Stimulated activated CD8-positive, alpha-beta memory T cell treated with anti-CD3 and anti-CD28 coated beads, Interleukin-2, amount 100 ng/mL, for 48 hours (primary cell): ENCODE measurements at regions not wholly inside any gene's neighbourhood (a gene's known extent, or its start where the extent isn't known, plus 50 kb on each side); places are given as distances from the start of the nearest gene placed in this dataset.

Experiments used
- DNase-seq, 2 donors: peaks; one replicate each; pipeline ENCODE4 v3.0.0-alpha.2; 2020; ENCODE audit warnings: low read depth in 2 of 2

DNA sequence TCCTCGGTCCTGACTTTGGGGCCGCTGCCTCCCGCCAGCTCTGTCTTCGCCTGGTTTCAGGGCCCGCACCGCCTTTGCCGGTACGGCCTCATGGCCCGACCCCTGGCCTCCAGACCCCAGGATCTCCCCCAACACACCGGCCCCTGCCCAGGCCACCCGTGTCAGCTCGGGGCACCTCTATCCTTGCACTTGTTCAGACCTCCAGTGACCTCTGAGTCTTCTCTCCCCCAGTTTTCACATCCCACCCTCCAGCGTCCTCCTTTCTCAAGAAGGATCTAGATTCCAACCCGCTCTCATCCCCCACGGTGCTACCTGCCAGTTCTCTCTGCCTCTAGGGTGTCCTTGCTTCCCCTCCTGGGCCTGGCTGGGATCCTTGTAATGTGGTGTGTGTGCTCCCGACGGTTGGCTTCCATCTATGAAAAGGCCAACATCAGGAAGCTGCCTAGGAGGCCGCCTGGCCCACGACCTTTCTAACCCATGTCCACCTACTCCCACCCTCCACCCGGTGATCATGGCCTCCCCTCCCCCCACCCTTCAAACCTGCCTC is 61.1 kb downstream of the SPATA31C2 start:
- no peak for DNase-seq

- peak; percentile 9 to 27 for DNase-seq
Measured at GRCh38 chr9:88076286-88077070, 61.8 kb downstream of the SPATA31C2 start.

- no peak for DNase-seq
Measured at GRCh38 chr9:88075966-88076285, 62.3 kb downstream of the SPATA31C2 start.

DNA sequence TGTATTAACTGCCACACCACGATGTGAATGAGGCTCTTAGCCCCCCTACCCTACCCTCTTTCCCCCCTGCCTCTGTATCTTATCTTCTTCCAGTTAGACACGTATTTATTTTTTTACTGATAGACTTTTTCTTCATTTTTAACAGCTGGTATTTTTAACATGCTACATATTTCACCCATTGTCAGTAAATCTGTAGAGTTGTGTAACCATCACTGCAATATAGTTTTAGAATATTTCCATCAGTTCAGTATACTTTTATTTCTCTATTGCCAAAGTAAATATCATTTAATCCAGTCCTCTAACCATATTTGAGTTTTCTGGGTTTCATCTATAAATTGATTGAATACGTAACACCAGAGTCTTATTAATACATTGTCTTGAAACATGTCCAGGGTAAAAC is 62.8 kb downstream of the SPATA31C2 start:
- DNase-seq: no peak

DNA sequence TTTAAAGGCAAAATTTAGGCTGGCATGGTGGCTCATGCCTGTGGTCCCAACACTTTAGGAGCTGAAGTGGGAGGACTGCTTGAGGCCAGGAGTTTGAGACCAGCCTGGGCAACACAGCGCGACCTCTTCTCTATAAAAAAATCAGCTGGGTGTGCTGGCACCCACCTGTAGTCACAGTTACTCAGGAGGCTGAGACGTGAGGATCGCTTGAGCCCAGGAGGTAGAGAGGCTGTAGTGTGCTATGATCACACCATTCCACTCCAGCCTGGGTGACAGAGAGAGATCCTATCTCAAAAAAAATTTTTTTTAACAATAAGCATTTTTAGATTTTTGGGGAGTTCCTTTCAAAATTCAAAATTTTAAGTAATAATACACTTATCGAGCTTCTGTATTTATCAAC is 63.3 kb downstream of the SPATA31C2 start:
- DNase-seq: no peak

- no peak for DNase-seq
Measured at GRCh38 chr9:88072831-88073375, 65.4 kb downstream of the SPATA31C2 start.

GRCh38 chr9:88071331-88071730 is 66.9 kb downstream of the SPATA31C2 start:
- no peak for DNase-seq

GRCh38 chr9:88065619-88066018 is 72.7 kb downstream of the SPATA31C2 start:
- DNase-seq: no peak

- DNase-seq: no peak
Measured at GRCh38 chr9:88064554-88064953, 73.7 kb downstream of the SPATA31C2 start.

- no peak for DNase-seq
Measured at GRCh38 chr9:88060746-88061145, 77.5 kb downstream of the SPATA31C2 start.

DNA sequence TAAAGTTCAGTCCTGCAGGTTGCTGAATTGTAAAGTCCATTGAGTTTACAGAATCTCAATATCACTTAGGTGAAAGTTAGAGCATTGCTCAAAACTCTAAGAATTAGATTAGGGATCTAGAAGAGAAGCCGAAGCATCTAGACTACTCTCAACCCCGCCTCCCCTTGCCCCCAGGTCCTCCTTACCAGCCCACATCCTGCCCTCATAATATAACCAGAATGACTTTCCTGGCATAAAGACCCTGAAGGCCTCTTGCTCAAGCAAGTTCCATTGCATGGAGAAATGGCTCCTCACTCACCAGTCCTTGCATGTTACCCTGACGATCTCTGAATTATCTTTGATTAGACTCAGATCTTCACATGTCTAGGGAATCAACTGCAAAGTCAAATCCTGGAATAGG is 78.8 kb downstream of the SPATA31C2 start:
- DNase-seq: no peak

- DNase-seq: no peak
Measured at GRCh38 chr9:88056876-88057275, 81.4 kb downstream of the SPATA31C2 start.

DNA sequence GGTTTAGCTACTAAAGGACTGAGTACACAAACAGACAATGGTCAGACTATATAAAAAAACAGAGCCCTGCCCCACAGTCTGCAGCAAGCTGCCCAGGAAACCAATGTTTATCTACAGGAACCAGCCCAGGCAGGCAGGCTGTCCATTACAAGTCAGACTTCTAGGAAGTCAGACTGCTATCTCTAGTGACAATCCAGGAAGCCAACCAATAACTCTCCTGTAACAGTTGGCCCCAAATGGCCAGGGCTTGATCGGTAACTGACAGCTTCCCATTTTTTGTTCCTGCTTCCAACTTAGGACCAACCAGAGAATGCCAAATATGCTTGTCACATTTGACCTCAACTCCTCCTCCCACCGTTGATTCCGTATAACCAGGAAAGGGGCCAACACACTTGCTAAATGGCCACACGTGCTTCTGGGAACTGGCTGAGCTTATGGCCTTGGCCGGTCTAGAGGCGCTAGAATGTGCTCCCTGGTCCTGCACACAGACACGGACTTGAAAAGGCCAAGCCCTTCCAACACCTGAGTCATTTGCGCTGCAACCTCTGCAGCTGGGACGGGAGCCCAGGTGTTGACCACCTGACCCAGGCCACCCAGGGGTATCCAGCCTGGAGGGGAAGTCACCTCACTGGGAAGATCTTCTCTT is 79.6 kb upstream of the CDK20 start:
- no peak for DNase-seq

DNA sequence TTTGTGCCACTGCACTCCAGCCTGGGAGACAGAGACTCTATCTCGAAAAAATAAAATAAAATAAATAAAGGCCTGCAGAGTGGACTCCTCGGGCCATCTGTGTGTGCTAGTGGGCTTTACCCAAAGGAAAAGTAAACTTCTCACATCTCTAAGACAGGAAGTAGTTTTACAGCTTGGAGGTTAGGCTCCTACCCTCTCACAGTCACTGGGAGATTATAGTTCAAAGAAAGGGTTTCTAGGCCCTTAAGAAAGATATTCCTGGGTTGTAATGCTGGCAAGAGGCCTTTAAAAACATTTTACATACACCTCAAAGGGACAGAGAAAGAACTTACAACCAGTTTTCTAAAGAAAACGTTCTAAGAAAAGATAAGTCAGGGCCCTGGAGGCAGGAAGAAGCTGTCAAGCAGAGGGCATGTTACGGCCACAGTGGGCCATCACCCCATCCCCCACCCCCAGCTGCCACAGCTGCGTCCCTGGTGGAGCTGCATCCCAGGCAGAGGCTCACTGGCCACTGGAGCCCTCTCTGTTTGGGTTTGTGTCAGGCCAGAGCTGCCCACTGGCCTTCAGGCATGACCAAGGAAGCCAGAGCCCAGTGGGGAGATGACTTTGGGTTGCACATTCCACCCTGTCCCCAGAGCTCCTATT is 78.1 kb upstream of the CDK20 start:
- DNase-seq: no peak

GRCh38 chr9:88051138-88051537 is 76.8 kb upstream of the CDK20 start:
- DNase-seq: no peak

DNA sequence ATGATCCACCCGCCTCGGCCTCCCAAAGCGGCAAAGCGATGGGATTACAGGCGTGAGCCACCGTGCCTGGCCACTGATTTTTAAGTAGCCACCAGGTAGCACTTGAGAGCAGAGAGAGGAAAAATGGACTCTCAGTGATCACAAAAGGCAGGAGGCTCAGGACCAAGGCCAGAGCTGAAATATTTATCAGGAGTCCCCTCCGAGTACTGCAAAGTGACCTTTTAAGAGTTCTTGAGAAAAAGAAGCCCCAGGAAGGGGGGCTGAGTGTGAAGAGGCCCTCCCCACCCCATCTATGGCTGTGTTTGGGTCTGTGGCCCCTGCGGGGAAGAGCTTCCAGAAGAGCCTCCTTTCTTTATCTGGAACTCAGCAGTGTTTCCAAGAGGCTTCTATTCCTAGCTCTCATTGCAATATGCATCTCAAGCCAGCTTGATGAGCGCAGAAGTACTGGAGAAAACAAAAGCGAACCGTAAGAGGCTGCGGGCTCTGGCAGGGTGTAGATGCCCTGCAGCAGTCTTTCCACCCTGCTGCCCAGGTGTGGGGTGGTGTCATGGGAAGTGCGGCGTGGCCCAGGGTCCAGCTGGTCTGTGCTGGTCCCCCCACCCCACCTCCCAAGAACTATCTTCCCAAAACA is 75.5 kb upstream of the CDK20 start:
- DNase-seq: no peak

- no peak for DNase-seq
Measured at GRCh38 chr9:88046542-88046941, 72.2 kb upstream of the CDK20 start.

- no peak for DNase-seq
Measured at GRCh38 chr9:88045686-88046085, 71.4 kb upstream of the CDK20 start.

DNA sequence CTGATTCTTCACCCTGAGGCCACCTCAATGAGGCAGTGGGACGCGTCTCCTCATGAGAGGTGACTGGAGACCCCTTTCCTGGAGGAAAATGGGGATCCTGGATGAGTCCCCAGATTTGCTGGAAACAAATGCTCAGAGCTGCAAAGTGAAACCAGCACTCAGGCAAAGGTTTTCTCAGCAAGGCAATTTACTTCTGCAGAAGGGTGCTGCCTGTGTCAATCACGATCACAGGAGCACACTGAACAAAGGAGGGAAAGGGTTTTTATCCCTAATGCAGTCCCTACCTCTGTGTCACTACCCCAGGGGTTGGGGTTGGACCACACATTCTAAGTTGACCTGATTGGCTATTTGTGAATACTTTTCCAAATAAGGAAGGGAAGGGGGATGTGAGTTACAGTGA is 69.9 kb upstream of the CDK20 start:
- DNase-seq: no peak

DNA sequence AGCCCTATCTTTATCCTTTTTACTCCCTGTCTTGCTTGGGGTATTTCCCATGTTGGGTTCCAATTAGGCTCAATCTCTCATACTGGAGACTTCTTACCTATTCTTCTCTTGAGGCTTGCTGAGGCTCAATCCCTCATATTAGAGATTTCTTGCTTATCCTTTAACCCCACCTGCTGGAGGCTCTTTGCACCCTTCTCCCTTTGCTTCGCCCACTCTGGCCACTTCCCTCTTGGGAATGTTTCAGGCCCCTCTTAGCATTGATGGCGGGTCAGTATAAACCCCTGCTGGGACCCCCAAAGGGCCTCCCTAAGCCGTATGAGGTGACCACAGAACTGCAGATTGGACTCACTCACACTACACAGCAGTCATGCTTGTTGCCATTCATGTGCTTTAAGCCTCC is 69.3 kb upstream of the CDK20 start:
- no peak for DNase-seq

- no peak for DNase-seq
Measured at GRCh38 chr9:88041447-88041846, 67.1 kb upstream of the CDK20 start.

DNA sequence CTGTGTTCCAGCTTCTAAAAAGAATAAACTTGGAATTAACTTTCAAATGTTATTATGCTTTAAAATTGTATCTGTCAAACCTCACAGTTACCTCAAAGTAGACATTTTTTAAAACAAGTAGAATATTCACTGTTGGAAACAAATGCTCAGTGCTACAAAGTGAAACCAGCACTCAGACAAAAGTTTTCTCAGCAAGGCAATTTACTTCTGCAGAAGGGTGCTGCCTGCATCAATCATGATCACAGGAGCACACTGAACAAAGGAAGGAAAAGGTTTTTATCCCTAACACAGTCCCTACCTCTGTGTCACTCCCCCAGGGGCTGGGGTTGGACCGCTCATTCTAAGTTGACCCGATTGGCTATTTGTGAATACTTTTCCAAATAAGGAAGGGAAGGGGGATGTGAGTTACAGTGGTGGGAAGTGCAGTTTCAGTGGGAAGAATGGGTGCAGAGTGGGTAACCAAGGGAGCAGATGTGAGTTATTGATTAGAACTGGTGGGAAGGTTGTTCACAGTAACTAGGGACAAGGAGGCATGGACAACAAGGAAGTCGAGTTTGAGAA is 63.0 kb upstream of the CDK20 start:
- no peak for DNase-seq
